AG10803 (cell line): ENCODE measurements at regions not wholly inside any gene's neighbourhood (a gene's known extent, or its start where the extent isn't known, plus 50 kb on each side); places are given as distances from the start of the nearest gene placed in this dataset.
A peak's percentile ranks its signal among the peaks of the same experiment; 100 is the strongest.

ENCODE experiments used
- DNase-seq: peaks from one replicate; pipeline ENCODE4 v3.0.0; 2010; ENCODE audit warnings: low read depth
- H3K4me3 ChIP-seq: 2 replicates; pipeline ENCODE4 v1.5.1; 2011; ENCODE audit warnings: mild to moderate bottlenecking, low read length, control low read depth
- TF ChIP-seq, protein P1 (sequence below): conservative IDR thresholded peaks from 2 replicates; pipeline ENCODE4 v1.5.1; 2011; ENCODE audit warnings: mild to moderate bottlenecking, low read length, control low read depth, inconsistent platforms

DNA sequence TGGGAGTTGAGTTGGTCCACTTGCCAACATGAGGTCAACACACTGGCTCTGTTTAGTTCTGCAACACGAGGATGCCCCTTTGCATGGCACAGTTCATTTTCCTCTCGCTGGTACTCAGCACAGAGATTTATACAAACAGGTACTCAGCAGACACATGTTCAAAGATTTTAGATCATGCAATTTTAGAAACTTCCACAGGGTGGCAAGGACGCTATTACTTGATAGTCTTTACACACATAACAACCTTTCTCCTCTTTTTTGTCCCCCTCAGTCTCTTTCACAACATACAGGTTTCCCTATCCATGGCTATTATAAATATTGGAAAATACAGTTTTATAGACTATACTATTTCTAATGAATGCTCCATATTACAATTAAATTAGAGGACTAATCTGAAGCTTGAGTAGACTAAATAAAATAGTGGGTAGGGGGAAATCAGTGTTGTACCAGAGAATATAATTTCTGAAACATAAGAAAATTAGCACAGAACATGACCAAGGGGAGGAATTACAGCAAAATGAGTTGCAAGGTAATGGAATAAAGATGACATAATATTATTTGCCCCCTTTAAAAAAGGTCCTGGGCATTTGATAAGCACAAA is 331.8 kb upstream of the BTBD3 start:
- H3K4me3 ChIP-seq: no peak overlapping the region
- peak; percentile 2 for DNase-seq
- TF ChIP-seq, protein P1, sequence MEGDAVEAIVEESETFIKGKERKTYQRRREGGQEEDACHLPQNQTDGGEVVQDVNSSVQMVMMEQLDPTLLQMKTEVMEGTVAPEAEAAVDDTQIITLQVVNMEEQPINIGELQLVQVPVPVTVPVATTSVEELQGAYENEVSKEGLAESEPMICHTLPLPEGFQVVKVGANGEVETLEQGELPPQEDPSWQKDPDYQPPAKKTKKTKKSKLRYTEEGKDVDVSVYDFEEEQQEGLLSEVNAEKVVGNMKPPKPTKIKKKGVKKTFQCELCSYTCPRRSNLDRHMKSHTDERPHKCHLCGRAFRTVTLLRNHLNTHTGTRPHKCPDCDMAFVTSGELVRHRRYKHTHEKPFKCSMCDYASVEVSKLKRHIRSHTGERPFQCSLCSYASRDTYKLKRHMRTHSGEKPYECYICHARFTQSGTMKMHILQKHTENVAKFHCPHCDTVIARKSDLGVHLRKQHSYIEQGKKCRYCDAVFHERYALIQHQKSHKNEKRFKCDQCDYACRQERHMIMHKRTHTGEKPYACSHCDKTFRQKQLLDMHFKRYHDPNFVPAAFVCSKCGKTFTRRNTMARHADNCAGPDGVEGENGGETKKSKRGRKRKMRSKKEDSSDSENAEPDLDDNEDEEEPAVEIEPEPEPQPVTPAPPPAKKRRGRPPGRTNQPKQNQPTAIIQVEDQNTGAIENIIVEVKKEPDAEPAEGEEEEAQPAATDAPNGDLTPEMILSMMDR: peak; percentile 45

DNA sequence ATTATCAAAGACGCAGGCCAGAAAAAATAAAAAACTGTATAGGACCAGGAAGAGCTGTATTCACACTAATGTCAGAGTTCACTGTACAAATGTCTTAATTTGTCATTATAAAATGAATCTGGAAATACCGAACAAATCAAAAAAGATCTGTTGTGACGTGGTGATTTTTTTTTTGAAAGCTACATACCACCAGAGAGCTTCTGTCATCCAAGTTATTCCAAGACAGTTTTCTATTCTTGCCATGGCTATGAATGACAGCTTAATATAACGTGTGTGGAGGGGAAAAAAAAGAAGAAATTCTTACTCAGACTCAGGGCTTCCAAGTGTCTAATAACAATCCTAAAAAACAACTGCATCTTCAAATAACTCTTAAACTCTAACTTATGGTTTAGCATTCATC is 328.8 kb upstream of the BTBD3 start:
- DNase-seq: no peak
- TF ChIP-seq, protein P1: no peak
- no peak overlapping the region for H3K4me3 ChIP-seq

GRCh38 chr20:11591965-11592364 is 325.7 kb upstream of the BTBD3 start:
- no peak overlapping the region for H3K4me3 ChIP-seq
- DNase-seq: no peak
- TF ChIP-seq, protein P1: no peak

DNA sequence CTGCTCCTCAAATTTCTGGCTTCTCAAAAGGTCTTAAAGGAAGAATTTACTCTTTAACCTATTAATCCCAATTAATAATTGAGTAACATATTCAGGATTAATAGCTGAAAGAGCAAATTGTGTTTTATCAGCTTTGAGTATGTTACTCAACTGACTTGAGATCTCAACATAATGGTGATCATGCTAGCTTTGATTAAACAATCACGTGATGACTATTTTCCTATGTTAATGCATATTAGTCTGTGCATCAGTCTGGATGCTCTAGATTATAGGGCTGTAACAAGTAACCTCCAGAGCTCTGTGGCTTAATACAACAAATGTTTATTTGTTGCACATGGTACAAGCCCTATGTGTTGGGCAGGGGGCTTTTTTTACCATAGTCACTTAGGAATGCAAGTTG is 313.4 kb upstream of the BTBD3 start:
- no peak for DNase-seq
- TF ChIP-seq, protein P1: no peak
- H3K4me3 ChIP-seq: no peak overlapping the region

- H3K4me3 ChIP-seq: no peak overlapping the region
- no peak for DNase-seq
- TF ChIP-seq, protein P1: no peak
These were observed 310.6 kb upstream of the BTBD3 start for GRCh38 chr20:11607047-11607446.

- DNase-seq: no peak
- TF ChIP-seq, protein P1: no peak
- no peak overlapping the region for H3K4me3 ChIP-seq
These were observed 309.0 kb upstream of the BTBD3 start for GRCh38 chr20:11608736-11609135.

- no peak overlapping the region for H3K4me3 ChIP-seq
- TF ChIP-seq, protein P1: no peak
- DNase-seq: no peak
These were observed 293.0 kb upstream of the BTBD3 start for GRCh38 chr20:11624704-11625103.
